ENCODE measurements at regions not wholly inside any gene's neighbourhood (a gene's known extent, or its start where the extent isn't known, plus 50 kb on each side); places are given as distances from the start of the nearest gene placed in this dataset.
A peak's percentile ranks its signal among the peaks of the same experiment; 100 is the strongest.

DNA sequence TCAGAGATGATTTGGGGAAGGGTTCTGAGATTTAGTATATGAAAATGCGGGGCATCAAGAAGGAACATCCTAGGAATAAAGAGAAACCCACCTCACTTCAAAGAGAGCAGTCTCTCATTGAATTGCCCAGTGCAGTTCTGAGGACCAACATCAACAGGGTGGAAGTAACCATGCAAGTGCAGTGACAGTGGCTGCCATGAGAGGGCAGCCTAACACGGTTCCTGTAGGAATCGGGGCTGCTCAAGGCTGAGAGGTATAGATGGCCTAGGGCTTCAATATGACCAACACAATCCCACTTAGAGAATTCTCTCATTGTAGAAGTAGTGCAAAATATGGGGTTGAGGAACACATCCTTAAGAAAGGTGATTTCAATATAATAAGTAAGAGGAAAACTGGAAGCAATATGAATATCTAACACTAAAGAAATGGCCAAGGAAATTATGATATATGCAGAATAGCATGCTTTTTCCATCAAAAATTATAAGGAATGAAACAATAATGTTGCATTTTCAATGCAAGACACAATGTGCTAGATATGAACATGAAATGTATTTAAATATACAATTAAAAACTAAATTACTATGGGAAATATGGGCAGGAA lies 51.1 kb upstream of the ARRDC4 start:
- H3K9me3 ChIP-seq, result no peaks in the 10 kb centered on the region
- H3K27me3 ChIP-seq (replicated peaks; ENCODE audit: control insufficient read depth, insufficient read depth, low read length), result no peaks in the 10 kb centered on the region
- ChIA-PET CTCF (interaction anchor here (1.0 kb wide), 1 partner anchor 269 kb away, joined by 4 read pairs; no protein-coding TSS in a partner anchor), POLR2A (no interaction called here)
- peak; percentile 62 to 88 for TF ChIP-seq CTCF (IDR thresholded peaks at IDR 0.05; ENCODE audit: insufficient read depth in 1 of 2, low read depth in 1 of 2, low read length in 1 of 2, severe bottlenecking in 1 of 2, unreplicated experiment in 1 of 2)
- no peaks in the 10 kb centered on the region for H3K36me3 ChIP-seq (ENCODE audit: control insufficient read depth, insufficient read depth, low read length)
- H3K4me3 ChIP-seq (ENCODE audit: low read depth, low read length), result no peak overlapping the region
- Mint-ChIP-seq H3K9me3 (ENCODE audit: unreplicated experiment) (no peaks in the 10 kb centered on the region), H3K27me3 (ENCODE audit: insufficient read depth, unreplicated experiment) (peaks cover 6% of the 10 kb centered on the region), H3K27ac (ENCODE audit: unreplicated experiment) (no peak overlapping the region), H3K4me3 (ENCODE audit: unreplicated experiment) (no peak overlapping the region), H3K4me1 (ENCODE audit: low read depth, unreplicated experiment) (no peaks in the 10 kb centered on the region), H3K36me3 (ENCODE audit: insufficient read depth, unreplicated experiment) (no peaks in the 10 kb centered on the region)
- intact Hi-C loops (cut with micrococcal nuclease; ENCODE audit: unreplicated experiment), result loop anchor here (1.0 kb wide), 2 partner anchors 176 to 269 kb away; no protein-coding TSS in a partner anchor
- BruUV-seq (replicated peaks), result no TSS peak
- no peaks in the 10 kb centered on the region for H3K4me1 ChIP-seq
- DNase-seq, result peak; percentile 58 to 75
